Hepatocyte (in vitro differentiated cells): ENCODE measurements at regions not wholly inside any gene's neighbourhood (a gene's known extent, or its start where the extent isn't known, plus 50 kb on each side); places are given as distances from the start of the nearest gene placed in this dataset.

Source experiments
- DNase-seq: peaks from one replicate; pipeline ENCODE4 v3.0.0-alpha.2; 2016; ENCODE audit warnings: low spot score
- H2AFZ ChIP-seq: fragments of 200-600 bp; sonication (generic); 2 replicates; pipeline ENCODE4 v1.6.0; 2016; ENCODE audit warnings: antibody characterized with exemption, mild to moderate bottlenecking
- H3K27ac ChIP-seq: fragments of 200-600 bp; sonication (generic); 2 replicates; pipeline ENCODE4 v1.5.1; 2016; ENCODE audit warnings: mild to moderate bottlenecking
- H3K27me3 ChIP-seq: fragments of 200-600 bp; sonication (generic); 2 replicates; pipeline ENCODE4 v1.6.1; 2016
- H3K36me3 ChIP-seq: fragments of 200-600 bp; sonication (generic); replicated peaks from 2 replicates; pipeline ENCODE4 v1.5.1; 2016; ENCODE audit warnings: low read depth; ENCODE audit not compliant: insufficient read depth
- H3K4me1 ChIP-seq: fragments of 200-600 bp; sonication (generic); 2 replicates; pipeline ENCODE4 v1.5.1; 2016; ENCODE audit warnings: mild to moderate bottlenecking, moderate library complexity; ENCODE audit not compliant: insufficient read depth
- H3K4me2 ChIP-seq: fragments of 200-600 bp; sonication (generic); 2 replicates; pipeline ENCODE4 v1.6.0; 2016
- H3K4me3 ChIP-seq: fragments of 200-600 bp; sonication (generic); 2 replicates; pipeline ENCODE4 v1.5.1; 2016; ENCODE audit warnings: mild to moderate bottlenecking
- H3K79me2 ChIP-seq: fragments of 200-600 bp; sonication (generic); 2 replicates; pipeline ENCODE4 v1.6.0; 2017; ENCODE audit warnings: mild to moderate bottlenecking
- H3K9me2 ChIP-seq: fragments of 200-600 bp; sonication (generic); replicated peaks from 2 replicates; pipeline ENCODE4 v1.6.0; 2017; ENCODE audit warnings: mild to moderate bottlenecking; ENCODE audit not compliant: insufficient read depth
- H3K9me3 ChIP-seq: fragments of 200-600 bp; sonication (generic); 2 replicates; pipeline ENCODE4 v1.5.1; 2016; ENCODE audit warnings: low read depth, mild to moderate bottlenecking
- H4K20me1 ChIP-seq: fragments of 200-600 bp; sonication (generic); 2 replicates; pipeline ENCODE4 v1.6.0; 2016; ENCODE audit warnings: mild to moderate bottlenecking; ENCODE audit not compliant: insufficient read depth, poor library complexity, severe bottlenecking
- CTCF ChIP-seq: fragments of 200-600 bp; sonication (generic); IDR thresholded peaks from 2 replicates; pipeline ENCODE4 v1.5.1; 2016; ENCODE audit warnings: antibody characterized with exemption, mild to moderate bottlenecking; ENCODE audit not compliant: poor library complexity
- EZH2 ChIP-seq: fragments of 200-600 bp; sonication (generic); IDR thresholded peaks from 2 replicates; pipeline ENCODE4 v1.6.1; 2016; ENCODE audit warnings: antibody characterized with exemption, mild to moderate bottlenecking, borderline replicate concordance
- EZH2phosphoT487 ChIP-seq: fragments of 200-600 bp; sonication (generic); IDR thresholded peaks from one replicate; pipeline ENCODE4 v1.6.1; 2018; ENCODE audit warnings: antibody characterized with exemption, mild to moderate bottlenecking, low read depth, moderate library complexity; ENCODE audit not compliant: unreplicated experiment, severe bottlenecking
- WGBS: methylation state at CpG from one replicate; pipeline ENCODE4 v1.1.6; 2016; ENCODE audit warnings: low lambda C conversion rate; ENCODE audit errors: missing lambda C conversion rate; 5-methylcytosine and 5-hydroxymethylcytosine counted together

GRCh38 chr4:66357316-66357715 is 687.0 kb upstream of the EPHA5 start:
- Histone ChIP-seq H3K79me2 (no peaks in the 10 kb centered on the region), H2AFZ (no peak overlapping the region), H3K9me2 (no peaks in the 10 kb centered on the region), H3K36me3 (no peaks in the 10 kb centered on the region), H4K20me1 (no peaks in the 10 kb centered on the region), H3K9me3 (peaks cover 3% of the 10 kb centered on the region), H3K27ac (no peak overlapping the region), H3K4me2 (no peak overlapping the region), H3K27me3 (no peaks in the 10 kb centered on the region), H3K4me3 (no peak overlapping the region), H3K4me1 (no peaks in the 10 kb centered on the region)
- DNase-seq: no peak
- TF ChIP-seq EZH2phosphoT487: no peak
- no peak for TF ChIP-seq CTCF
- no peak for TF ChIP-seq EZH2
- WGBS: 73% methylated on average over 2 of the region's 2 CpGs

GRCh38 chr4:66355328-66355727 is 685.0 kb upstream of the EPHA5 start:
- H3K36me3 ChIP-seq: no peaks in the 10 kb centered on the region
- no peak for DNase-seq
- whole genome bisulfite sequencing: 80% methylated on average over 2 of the region's 2 CpGs
- no peak overlapping the region for H3K4me2 ChIP-seq
- H3K9me2 ChIP-seq: no peaks in the 10 kb centered on the region
- H3K27me3 ChIP-seq: no peaks in the 10 kb centered on the region
- no peaks in the 10 kb centered on the region for H3K4me1 ChIP-seq
- H3K4me3 ChIP-seq: no peak overlapping the region
- H2AFZ ChIP-seq: no peak overlapping the region
- H3K79me2 ChIP-seq: no peaks in the 10 kb centered on the region
- H3K9me3 ChIP-seq: peaks cover 3% of the 10 kb centered on the region
- H4K20me1 ChIP-seq: no peaks in the 10 kb centered on the region
- no peak for TF ChIP-seq CTCF
- TF ChIP-seq EZH2: no peak
- TF ChIP-seq EZH2phosphoT487: no peak
- no peak overlapping the region for H3K27ac ChIP-seq

DNA sequence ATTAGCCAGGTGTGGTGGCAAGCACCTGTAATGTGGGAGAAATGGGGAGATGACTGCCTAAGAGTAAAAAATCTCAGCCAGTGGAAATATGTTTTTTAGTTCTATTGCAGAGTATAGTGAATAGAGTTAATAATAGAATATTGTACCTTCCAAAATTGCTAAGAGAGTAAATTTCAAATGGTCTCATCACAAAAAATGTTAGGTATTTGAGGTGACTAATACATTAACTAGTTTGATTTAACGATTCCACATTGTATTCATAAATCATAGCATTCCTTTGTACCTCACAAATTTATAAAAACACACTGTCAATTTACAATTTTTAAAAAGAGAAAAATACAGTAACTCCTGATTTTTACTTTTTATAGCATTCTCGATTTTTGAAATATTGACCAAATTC is 681.5 kb upstream of the EPHA5 start:
- DNase-seq: no peak
- Histone ChIP-seq H4K20me1 (no peaks in the 10 kb centered on the region), H3K9me3 (no peaks in the 10 kb centered on the region), H3K27ac (no peak overlapping the region), H3K4me1 (no peaks in the 10 kb centered on the region), H3K27me3 (no peaks in the 10 kb centered on the region), H2AFZ (no peak overlapping the region), H3K9me2 (no peaks in the 10 kb centered on the region), H3K36me3 (no peaks in the 10 kb centered on the region), H3K4me3 (no peak overlapping the region), H3K4me2 (no peak overlapping the region), H3K79me2 (no peaks in the 10 kb centered on the region)
- 76% methylated on average over 2 of the region's 2 CpGs for WGBS
- TF ChIP-seq CTCF: no peak
- TF ChIP-seq EZH2: no peak
- no peak for TF ChIP-seq EZH2phosphoT487

GRCh38 chr4:66340286-66340893 is 670.1 kb upstream of the EPHA5 start:
- no peak overlapping the region for H3K27ac ChIP-seq
- no peak for DNase-seq
- no peak for TF ChIP-seq CTCF
- no peak for TF ChIP-seq EZH2phosphoT487
- no peak for TF ChIP-seq EZH2
- no peak overlapping the region for H3K4me2 ChIP-seq
- H3K4me3 ChIP-seq: no peak overlapping the region
- no peaks in the 10 kb centered on the region for H3K27me3 ChIP-seq
- no peaks in the 10 kb centered on the region for H3K9me3 ChIP-seq
- no peaks in the 10 kb centered on the region for H3K36me3 ChIP-seq
- H3K9me2 ChIP-seq: no peaks in the 10 kb centered on the region
- WGBS: 88% methylated on average over 3 of the region's 3 CpGs
- H2AFZ ChIP-seq: no peak overlapping the region
- H3K79me2 ChIP-seq: no peaks in the 10 kb centered on the region
- no peaks in the 10 kb centered on the region for H3K4me1 ChIP-seq
- no peaks in the 10 kb centered on the region for H4K20me1 ChIP-seq
